ENCODE measurements at regions not wholly inside any gene's neighbourhood (a gene's known extent, or its start where the extent isn't known, plus 50 kb on each side); places are given as distances from the start of the nearest gene placed in this dataset.

DNA sequence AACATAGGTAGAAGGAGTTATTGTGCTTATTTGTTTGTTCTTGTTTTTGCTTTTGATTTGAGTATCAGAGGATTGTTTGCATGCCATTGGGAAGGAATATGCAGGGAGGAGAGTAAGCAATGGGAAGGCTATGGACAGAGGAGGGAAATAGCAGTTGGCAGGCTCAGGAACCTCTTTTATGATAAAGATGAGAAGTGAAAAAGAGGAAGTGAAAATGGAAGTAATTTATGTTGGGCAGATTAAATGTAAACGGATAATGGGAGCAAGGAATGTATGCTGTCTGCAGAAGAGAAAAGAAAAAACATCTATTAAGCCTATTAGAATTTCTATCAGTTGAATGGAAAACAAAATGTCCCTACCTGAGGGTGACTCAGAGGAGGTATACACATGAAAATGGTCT is 90.1 kb upstream of the NPSR1 start:
- TF ChIP-seq ZNF174 (CRISPR knock-in tag; IDR thresholded peaks at IDR 0.05) (no peak), POLR2A (conservative IDR thresholded peaks at IDR 0.05) (no peak), XRCC5 (IDR thresholded peaks at IDR 0.05; ENCODE audit: low read depth, low read length) (no peak), JUNB (CRISPR knock-in tag; conservative IDR thresholded peaks at IDR 0.05) (no peak), HNRNPK (IDR thresholded peaks at IDR 0.05; ENCODE audit: low read depth, low read length, poor library complexity, severe bottlenecking) (no peak), NONO (IDR thresholded peaks at IDR 0.05; ENCODE audit: low read depth in 2 of 2, low read length in 1 of 2) (no peak), EZH2 (IDR thresholded peaks at IDR 0.05; ENCODE audit: borderline replicate concordance, low read depth, low read length) (no peak), GATA2 (CRISPR knock-in tag; IDR thresholded peaks at IDR 0.05) (no peak)
- TF ChIP-seq, protein P1, sequence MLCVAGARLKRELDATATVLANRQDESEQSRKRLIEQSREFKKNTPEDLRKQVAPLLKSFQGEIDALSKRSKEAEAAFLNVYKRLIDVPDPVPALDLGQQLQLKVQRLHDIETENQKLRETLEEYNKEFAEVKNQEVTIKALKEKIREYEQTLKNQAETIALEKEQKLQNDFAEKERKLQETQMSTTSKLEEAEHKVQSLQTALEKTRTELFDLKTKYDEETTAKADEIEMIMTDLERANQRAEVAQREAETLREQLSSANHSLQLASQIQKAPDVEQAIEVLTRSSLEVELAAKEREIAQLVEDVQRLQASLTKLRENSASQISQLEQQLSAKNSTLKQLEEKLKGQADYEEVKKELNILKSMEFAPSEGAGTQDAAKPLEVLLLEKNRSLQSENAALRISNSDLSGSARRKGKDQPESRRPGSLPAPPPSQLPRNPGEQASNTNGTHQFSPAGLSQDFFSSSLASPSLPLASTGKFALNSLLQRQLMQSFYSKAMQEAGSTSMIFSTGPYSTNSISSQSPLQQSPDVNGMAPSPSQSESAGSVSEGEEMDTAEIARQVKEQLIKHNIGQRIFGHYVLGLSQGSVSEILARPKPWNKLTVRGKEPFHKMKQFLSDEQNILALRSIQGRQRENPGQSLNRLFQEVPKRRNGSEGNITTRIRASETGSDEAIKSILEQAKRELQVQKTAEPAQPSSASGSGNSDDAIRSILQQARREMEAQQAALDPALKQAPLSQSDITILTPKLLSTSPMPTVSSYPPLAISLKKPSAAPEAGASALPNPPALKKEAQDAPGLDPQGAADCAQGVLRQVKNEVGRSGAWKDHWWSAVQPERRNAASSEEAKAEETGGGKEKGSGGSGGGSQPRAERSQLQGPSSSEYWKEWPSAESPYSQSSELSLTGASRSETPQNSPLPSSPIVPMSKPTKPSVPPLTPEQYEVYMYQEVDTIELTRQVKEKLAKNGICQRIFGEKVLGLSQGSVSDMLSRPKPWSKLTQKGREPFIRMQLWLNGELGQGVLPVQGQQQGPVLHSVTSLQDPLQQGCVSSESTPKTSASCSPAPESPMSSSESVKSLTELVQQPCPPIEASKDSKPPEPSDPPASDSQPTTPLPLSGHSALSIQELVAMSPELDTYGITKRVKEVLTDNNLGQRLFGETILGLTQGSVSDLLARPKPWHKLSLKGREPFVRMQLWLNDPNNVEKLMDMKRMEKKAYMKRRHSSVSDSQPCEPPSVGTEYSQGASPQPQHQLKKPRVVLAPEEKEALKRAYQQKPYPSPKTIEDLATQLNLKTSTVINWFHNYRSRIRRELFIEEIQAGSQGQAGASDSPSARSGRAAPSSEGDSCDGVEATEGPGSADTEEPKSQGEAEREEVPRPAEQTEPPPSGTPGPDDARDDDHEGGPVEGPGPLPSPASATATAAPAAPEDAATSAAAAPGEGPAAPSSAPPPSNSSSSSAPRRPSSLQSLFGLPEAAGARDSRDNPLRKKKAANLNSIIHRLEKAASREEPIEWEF (CRISPR knock-in tag; IDR thresholded peaks at IDR 0.05): no peak
- TF ChIP-seq, protein P2, sequence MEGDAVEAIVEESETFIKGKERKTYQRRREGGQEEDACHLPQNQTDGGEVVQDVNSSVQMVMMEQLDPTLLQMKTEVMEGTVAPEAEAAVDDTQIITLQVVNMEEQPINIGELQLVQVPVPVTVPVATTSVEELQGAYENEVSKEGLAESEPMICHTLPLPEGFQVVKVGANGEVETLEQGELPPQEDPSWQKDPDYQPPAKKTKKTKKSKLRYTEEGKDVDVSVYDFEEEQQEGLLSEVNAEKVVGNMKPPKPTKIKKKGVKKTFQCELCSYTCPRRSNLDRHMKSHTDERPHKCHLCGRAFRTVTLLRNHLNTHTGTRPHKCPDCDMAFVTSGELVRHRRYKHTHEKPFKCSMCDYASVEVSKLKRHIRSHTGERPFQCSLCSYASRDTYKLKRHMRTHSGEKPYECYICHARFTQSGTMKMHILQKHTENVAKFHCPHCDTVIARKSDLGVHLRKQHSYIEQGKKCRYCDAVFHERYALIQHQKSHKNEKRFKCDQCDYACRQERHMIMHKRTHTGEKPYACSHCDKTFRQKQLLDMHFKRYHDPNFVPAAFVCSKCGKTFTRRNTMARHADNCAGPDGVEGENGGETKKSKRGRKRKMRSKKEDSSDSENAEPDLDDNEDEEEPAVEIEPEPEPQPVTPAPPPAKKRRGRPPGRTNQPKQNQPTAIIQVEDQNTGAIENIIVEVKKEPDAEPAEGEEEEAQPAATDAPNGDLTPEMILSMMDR (IDR thresholded peaks at IDR 0.05 in 2 of 3, conservative IDR thresholded peaks at IDR 0.05 in 1 of 3; ENCODE audit: insufficient read depth in 2 of 3, low read depth in 1 of 3, low read length in 3 of 3): no peak
- TF ChIP-seq, protein P3, sequence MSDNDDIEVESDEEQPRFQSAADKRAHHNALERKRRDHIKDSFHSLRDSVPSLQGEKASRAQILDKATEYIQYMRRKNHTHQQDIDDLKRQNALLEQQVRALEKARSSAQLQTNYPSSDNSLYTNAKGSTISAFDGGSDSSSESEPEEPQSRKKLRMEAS (CRISPR knock-in tag; IDR thresholded peaks at IDR 0.05): no peak
- TF ChIP-seq, protein P4, sequence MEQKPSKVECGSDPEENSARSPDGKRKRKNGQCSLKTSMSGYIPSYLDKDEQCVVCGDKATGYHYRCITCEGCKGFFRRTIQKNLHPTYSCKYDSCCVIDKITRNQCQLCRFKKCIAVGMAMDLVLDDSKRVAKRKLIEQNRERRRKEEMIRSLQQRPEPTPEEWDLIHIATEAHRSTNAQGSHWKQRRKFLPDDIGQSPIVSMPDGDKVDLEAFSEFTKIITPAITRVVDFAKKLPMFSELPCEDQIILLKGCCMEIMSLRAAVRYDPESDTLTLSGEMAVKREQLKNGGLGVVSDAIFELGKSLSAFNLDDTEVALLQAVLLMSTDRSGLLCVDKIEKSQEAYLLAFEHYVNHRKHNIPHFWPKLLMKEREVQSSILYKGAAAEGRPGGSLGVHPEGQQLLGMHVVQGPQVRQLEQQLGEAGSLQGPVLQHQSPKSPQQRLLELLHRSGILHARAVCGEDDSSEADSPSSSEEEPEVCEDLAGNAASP (IDR thresholded peaks at IDR 0.05): no peak
